ENCODE measurements at regions not wholly inside any gene's neighbourhood (a gene's known extent, or its start where the extent isn't known, plus 50 kb on each side); places are given as distances from the start of the nearest gene placed in this dataset.

- DNase-seq (ENCODE audit: low spot score), result no peak
- no peak overlapping the region for H3K4me3 ChIP-seq
- no peak overlapping the region for H3K27ac ChIP-seq
- no peak for TF ChIP-seq CTCF (IDR thresholded peaks at IDR 0.05)
Observed at GRCh38 chr6:128676456-128676855, 156.1 kb upstream of the PTPRK start.

GRCh38 chr6:128672023-128672422, 151.6 kb upstream of the PTPRK start:
- TF ChIP-seq CTCF (IDR thresholded peaks at IDR 0.05), result no peak
- no peak for DNase-seq (ENCODE audit: low spot score)
- no peak overlapping the region for H3K27ac ChIP-seq
- H3K4me3 ChIP-seq, result no peak overlapping the region

- TF ChIP-seq CTCF (IDR thresholded peaks at IDR 0.05), result no peak
- no peak for DNase-seq (ENCODE audit: low spot score)
- H3K4me3 ChIP-seq, result no peak overlapping the region
- H3K27ac ChIP-seq, result no peak overlapping the region
Observed at GRCh38 chr6:128667339-128667858, 147.0 kb upstream of the PTPRK start.

GRCh38 chr6:128666405-128666804, 146.0 kb upstream of the PTPRK start:
- no peak overlapping the region for H3K27ac ChIP-seq
- H3K4me3 ChIP-seq, result no peak overlapping the region
- no peak for TF ChIP-seq CTCF (IDR thresholded peaks at IDR 0.05)
- DNase-seq (ENCODE audit: low spot score), result no peak

- TF ChIP-seq CTCF (IDR thresholded peaks at IDR 0.05), result no peak
Observed at GRCh38 chr6:128663238-128663637, 142.8 kb upstream of the PTPRK start.

GRCh38 chr6:128659878-128660622, 139.7 kb upstream of the PTPRK start:
- no peak overlapping the region for H3K4me3 ChIP-seq
- TF ChIP-seq CTCF (IDR thresholded peaks at IDR 0.05), result no peak
- no peak overlapping the region for H3K27ac ChIP-seq
- no peak for DNase-seq (ENCODE audit: low spot score)

More at GRCh38 chr6:128663238-128663637, 142.8 kb upstream of the PTPRK start:
- DNase-seq (ENCODE audit: low spot score), result no peak
- Histone ChIP-seq H3K4me3 (no peak overlapping the region), H3K27ac (no peak overlapping the region)

GRCh38 chr6:128659276-128659675, 138.9 kb upstream of the PTPRK start:
- DNase-seq (ENCODE audit: low spot score), result no peak
- Histone ChIP-seq H3K4me3 (no peak overlapping the region), H3K27ac (no peak overlapping the region)
- no peak for TF ChIP-seq CTCF (IDR thresholded peaks at IDR 0.05)
